GM23338 (cell line): ENCODE measurements at regions not wholly inside any gene's neighbourhood (a gene's known extent, or its start where the extent isn't known, plus 50 kb on each side); places are given as distances from the start of the nearest gene placed in this dataset.

Experiments used
- ATAC-seq: fragments of 200-7000 bp; cut with Tn5 transposase; 3 replicates; pipeline ENCODE4 v1.9.1; 2020
- DNase-seq: peaks from one replicate; pipeline ENCODE4 v3.0.0-alpha.2; 2015; ENCODE audit warnings: low spot score
- H2AFZ ChIP-seq: fragments of 200-600 bp; sonication (generic); 2 replicates; pipeline ENCODE4 v1.8.0; 2016; ENCODE audit warnings: antibody characterized with exemption, mild to moderate bottlenecking, moderate library complexity
- H3F3A ChIP-seq: fragments of 200-600 bp; sonication (generic); replicated peaks from 2 replicates; pipeline ENCODE4 v1.8.0; 2017; ENCODE audit warnings: antibody characterized with exemption, mixed run types, low read depth
- H3K27ac ChIP-seq: fragments of 200-600 bp; sonication (generic); 2 replicates; pipeline ENCODE4 v1.6.1; 2016; ENCODE audit warnings: low read depth
- H3K27me3 ChIP-seq: fragments of 200-600 bp; sonication (generic); 2 replicates; pipeline ENCODE4 v1.8.0; 2016; ENCODE audit warnings: mild to moderate bottlenecking, mixed run types, moderate library complexity; ENCODE audit not compliant: insufficient read depth
- H3K36me3 ChIP-seq: fragments of 200-600 bp; sonication (generic); 2 replicates; pipeline ENCODE4 v1.8.0; 2016; ENCODE audit warnings: mild to moderate bottlenecking; ENCODE audit not compliant: insufficient read depth
- H3K4me1 ChIP-seq: fragments of 200-600 bp; sonication (generic); 2 replicates; pipeline ENCODE4 v1.8.0; 2016; ENCODE audit warnings: mild to moderate bottlenecking, moderate library complexity; ENCODE audit not compliant: insufficient read depth
- H3K4me2 ChIP-seq: fragments of 200-600 bp; sonication (generic); 2 replicates; pipeline ENCODE4 v1.7.1; 2017; ENCODE audit warnings: mixed run types
- H3K4me3 ChIP-seq: fragments of 200-600 bp; sonication (generic); 2 replicates; pipeline ENCODE4 v1.6.1; 2016; ENCODE audit warnings: mixed run types
- H3K79me2 ChIP-seq: fragments of 200-600 bp; sonication (generic); replicated peaks from 2 replicates; pipeline ENCODE4 v1.8.0; 2017; ENCODE audit warnings: mild to moderate bottlenecking; ENCODE audit not compliant: insufficient read depth
- H3K9me2 ChIP-seq: fragments of 200-600 bp; sonication (generic); 2 replicates; pipeline ENCODE4 v1.8.0; 2017; ENCODE audit not compliant: insufficient read depth
- H4K20me1 ChIP-seq: fragments of 200-600 bp; sonication (generic); replicated peaks from 2 replicates; pipeline ENCODE4 v1.8.0; 2017; ENCODE audit warnings: mild to moderate bottlenecking; ENCODE audit not compliant: insufficient read depth
- H3K27ac Mint-ChIP-seq: 2 replicates; pipeline ENCODE4 v1.8.0; 2020; ENCODE audit warnings: inconsistent platforms, mild to moderate bottlenecking, moderate library complexity, mixed read lengths
- H3K27me3 Mint-ChIP-seq: 3 replicates; pipeline ENCODE4 v1.8.0; 2022; ENCODE audit warnings: low read depth, mild to moderate bottlenecking, moderate library complexity, mixed read lengths, inconsistent platforms; ENCODE audit not compliant: insufficient read depth, poor library complexity
- H3K36me3 Mint-ChIP-seq: 3 replicates; pipeline ENCODE4 v1.8.0; 2021; ENCODE audit warnings: low read depth, mild to moderate bottlenecking, inconsistent platforms, moderate library complexity, mixed read lengths
- H3K4me1 Mint-ChIP-seq: 3 replicates; pipeline ENCODE4 v1.8.0; 2020; ENCODE audit warnings: mild to moderate bottlenecking, inconsistent platforms, mixed read lengths
- H3K4me3 Mint-ChIP-seq: 3 replicates; pipeline ENCODE4 v1.8.0; 2021; ENCODE audit warnings: moderate library complexity, mild to moderate bottlenecking, inconsistent platforms, mixed read lengths
- H3K9me3 Mint-ChIP-seq: 3 replicates; pipeline ENCODE4 v1.8.0; 2020; ENCODE audit warnings: moderate library complexity, mild to moderate bottlenecking, inconsistent platforms, mixed read lengths
- EZH2 ChIP-seq: fragments of 200-600 bp; sonication (generic); IDR thresholded peaks from one replicate; pipeline ENCODE4 v1.8.0; 2017; ENCODE audit warnings: antibody characterized with exemption, mild to moderate bottlenecking, low read depth; ENCODE audit not compliant: unreplicated experiment
- EZH2phosphoT487 ChIP-seq: fragments of 200-600 bp; sonication (generic); IDR thresholded peaks from one replicate; pipeline ENCODE4 v1.8.1; 2018; ENCODE audit warnings: antibody characterized with exemption; ENCODE audit not compliant: unreplicated experiment
- POLR2AphosphoS5 ChIP-seq: IDR thresholded peaks from 2 replicates; pipeline ENCODE4 v1.6.1; 2016; ENCODE audit warnings: antibody characterized with exemption, low read depth
- STAT1 ChIP-seq: IDR thresholded peaks from one replicate; pipeline ENCODE4 v1.6.1; 2016; ENCODE audit warnings: antibody characterized with exemption; ENCODE audit not compliant: unreplicated experiment
- ZNF331 ChIP-seq: fragments of 250-450 bp; sonication (Bioruptor Pico); IDR thresholded peaks from 2 replicates; pipeline ENCODE4 v1.5.0; 2020; ENCODE audit warnings: low read depth, mild to moderate bottlenecking, moderate library complexity
- TF ChIP-seq, protein P1 (sequence below): fragments of 250-450 bp; sonication (Bioruptor Pico); IDR thresholded peaks from 2 replicates; pipeline ENCODE4 v1.5.0; 2020; ENCODE audit warnings: mild to moderate bottlenecking, moderate library complexity
- TF ChIP-seq, protein P2 (sequence below): IDR thresholded peaks from 2 replicates; pipeline ENCODE4 v1.6.1; 2016; ENCODE audit warnings: antibody characterized with exemption

- Mint-ChIP-seq H3K36me3 (no peaks in the 10 kb centered on the region), H3K27ac (no peak overlapping the region), H3K27me3 (no peaks in the 10 kb centered on the region), H3K4me3 (no peak overlapping the region), H3K4me1 (no peaks in the 10 kb centered on the region), H3K9me3 (no peaks in the 10 kb centered on the region; the same call in 2 of the 3 replicates)
- Histone ChIP-seq H3K36me3 (no peaks in the 10 kb centered on the region), H4K20me1 (no peaks in the 10 kb centered on the region), H3K27me3 (no peaks in the 10 kb centered on the region), H3K4me2 (no peak overlapping the region), H3K79me2 (no peaks in the 10 kb centered on the region), H3F3A (no peaks in the 10 kb centered on the region), H3K27ac (no peak overlapping the region), H3K9me2 (no peaks in the 10 kb centered on the region), H2AFZ (no peak overlapping the region), H3K4me1 (no peaks in the 10 kb centered on the region), H3K4me3 (no peak overlapping the region)
- no peak for ATAC-seq
- DNase-seq, result no peak
- TF ChIP-seq POLR2AphosphoS5 (no peak), ZNF331 (no peak), STAT1 (no peak), EZH2phosphoT487 (no peak), EZH2 (no peak)
- TF ChIP-seq, protein P1, sequence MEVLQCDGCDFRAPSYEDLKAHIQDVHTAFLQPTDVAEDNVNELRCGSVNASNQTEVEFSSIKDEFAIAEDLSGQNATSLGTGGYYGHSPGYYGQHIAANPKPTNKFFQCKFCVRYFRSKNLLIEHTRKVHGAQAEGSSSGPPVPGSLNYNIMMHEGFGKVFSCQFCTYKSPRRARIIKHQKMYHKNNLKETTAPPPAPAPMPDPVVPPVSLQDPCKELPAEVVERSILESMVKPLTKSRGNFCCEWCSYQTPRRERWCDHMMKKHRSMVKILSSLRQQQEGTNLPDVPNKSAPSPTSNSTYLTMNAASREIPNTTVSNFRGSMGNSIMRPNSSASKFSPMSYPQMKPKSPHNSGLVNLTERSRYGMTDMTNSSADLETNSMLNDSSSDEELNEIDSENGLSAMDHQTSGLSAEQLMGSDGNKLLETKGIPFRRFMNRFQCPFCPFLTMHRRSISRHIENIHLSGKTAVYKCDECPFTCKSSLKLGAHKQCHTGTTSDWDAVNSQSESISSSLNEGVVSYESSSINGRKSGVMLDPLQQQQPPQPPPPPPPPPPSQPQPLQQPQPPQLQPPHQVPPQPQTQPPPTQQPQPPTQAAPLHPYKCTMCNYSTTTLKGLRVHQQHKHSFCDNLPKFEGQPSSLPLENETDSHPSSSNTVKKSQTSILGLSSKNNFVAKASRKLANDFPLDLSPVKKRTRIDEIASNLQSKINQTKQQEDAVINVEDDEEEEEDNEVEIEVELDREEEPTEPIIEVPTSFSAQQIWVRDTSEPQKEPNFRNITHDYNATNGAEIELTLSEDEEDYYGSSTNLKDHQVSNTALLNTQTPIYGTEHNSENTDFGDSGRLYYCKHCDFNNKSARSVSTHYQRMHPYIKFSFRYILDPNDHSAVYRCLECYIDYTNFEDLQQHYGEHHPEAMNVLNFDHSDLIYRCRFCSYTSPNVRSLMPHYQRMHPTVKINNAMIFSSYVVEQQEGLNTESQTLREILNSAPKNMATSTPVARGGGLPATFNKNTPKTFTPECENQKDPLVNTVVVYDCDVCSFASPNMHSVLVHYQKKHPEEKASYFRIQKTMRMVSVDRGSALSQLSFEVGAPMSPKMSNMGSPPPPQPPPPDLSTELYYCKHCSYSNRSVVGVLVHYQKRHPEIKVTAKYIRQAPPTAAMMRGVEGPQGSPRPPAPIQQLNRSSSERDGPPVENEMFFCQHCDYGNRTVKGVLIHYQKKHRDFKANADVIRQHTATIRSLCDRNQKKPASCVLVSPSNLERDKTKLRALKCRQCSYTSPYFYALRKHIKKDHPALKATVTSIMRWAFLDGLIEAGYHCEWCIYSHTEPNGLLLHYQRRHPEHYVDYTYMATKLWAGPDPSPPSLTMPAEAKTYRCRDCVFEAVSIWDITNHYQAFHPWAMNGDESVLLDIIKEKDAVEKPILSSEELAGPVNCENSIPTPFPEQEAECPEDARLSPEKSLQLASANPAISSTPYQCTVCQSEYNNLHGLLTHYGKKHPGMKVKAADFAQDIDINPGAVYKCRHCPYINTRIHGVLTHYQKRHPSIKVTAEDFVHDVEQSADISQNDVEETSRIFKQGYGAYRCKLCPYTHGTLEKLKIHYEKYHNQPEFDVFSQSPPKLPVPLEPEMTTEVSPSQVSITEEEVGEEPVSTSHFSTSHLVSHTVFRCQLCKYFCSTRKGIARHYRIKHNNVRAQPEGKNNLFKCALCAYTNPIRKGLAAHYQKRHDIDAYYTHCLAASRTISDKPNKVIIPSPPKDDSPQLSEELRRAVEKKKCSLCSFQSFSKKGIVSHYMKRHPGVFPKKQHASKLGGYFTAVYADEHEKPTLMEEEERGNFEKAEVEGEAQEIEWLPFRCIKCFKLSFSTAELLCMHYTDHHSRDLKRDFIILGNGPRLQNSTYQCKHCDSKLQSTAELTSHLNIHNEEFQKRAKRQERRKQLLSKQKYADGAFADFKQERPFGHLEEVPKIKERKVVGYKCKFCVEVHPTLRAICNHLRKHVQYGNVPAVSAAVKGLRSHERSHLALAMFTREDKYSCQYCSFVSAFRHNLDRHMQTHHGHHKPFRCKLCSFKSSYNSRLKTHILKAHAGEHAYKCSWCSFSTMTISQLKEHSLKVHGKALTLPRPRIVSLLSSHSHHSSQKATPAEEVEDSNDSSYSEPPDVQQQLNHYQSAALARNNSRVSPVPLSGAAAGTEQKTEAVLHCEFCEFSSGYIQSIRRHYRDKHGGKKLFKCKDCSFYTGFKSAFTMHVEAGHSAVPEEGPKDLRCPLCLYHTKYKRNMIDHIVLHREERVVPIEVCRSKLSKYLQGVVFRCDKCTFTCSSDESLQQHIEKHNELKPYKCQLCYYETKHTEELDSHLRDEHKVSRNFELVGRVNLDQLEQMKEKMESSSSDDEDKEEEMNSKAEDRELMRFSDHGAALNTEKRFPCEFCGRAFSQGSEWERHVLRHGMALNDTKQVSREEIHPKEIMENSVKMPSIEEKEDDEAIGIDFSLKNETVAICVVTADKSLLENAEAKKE (CRISPR knock-in tag), result no peak
- TF ChIP-seq, protein P2, sequence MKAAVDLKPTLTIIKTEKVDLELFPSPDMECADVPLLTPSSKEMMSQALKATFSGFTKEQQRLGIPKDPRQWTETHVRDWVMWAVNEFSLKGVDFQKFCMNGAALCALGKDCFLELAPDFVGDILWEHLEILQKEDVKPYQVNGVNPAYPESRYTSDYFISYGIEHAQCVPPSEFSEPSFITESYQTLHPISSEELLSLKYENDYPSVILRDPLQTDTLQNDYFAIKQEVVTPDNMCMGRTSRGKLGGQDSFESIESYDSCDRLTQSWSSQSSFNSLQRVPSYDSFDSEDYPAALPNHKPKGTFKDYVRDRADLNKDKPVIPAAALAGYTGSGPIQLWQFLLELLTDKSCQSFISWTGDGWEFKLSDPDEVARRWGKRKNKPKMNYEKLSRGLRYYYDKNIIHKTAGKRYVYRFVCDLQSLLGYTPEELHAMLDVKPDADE, result no peak
Measured at GRCh38 chr5:174374206-174374605, 328.7 kb downstream of the NSG2 start.
